SH-SY5Y (cell line): ENCODE measurements at regions not wholly inside any gene's neighbourhood (a gene's known extent, or its start where the extent isn't known, plus 50 kb on each side); places are given as distances from the start of the nearest gene placed in this dataset.

Experiments used
- GATA2 ChIP-seq: IDR thresholded peaks from 2 replicates; pipeline ENCODE4 v1.6.1; 2011; ENCODE audit warnings: mild to moderate bottlenecking, low read depth, low read length
- GATA3 ChIP-seq: IDR thresholded peaks from 2 replicates; pipeline ENCODE4 v1.6.1; 2011; ENCODE audit warnings: low read depth, mild to moderate bottlenecking, low read length, moderate library complexity

GRCh38 chr20:60066438-60066823, 108.2 kb downstream of the CDH26 start:
- TF ChIP-seq GATA3 (no peak), GATA2 (no peak)
